HL-60 (cell line): ENCODE measurements at regions not wholly inside any gene's neighbourhood (a gene's known extent, or its start where the extent isn't known, plus 50 kb on each side); places are given as distances from the start of the nearest gene placed in this dataset.

ENCODE experiments used
- DNase-seq, 2 experiments: peaks; one replicate each; pipeline ENCODE4 v3.0.0-alpha.2; 2010 to 2020; ENCODE audit warnings: low read depth in 1 of 2, low spot score in 1 of 2
- H3K27ac ChIP-seq: fragments of 250-450 bp; sonication (Bioruptor Pico); replicated peaks from 2 replicates; pipeline ENCODE4 v1.5.1; 2020; ENCODE audit warnings: mild to moderate bottlenecking, moderate library complexity
- H3K27me3 ChIP-seq: fragments of 250-450 bp; sonication (Bioruptor Pico); 2 replicates; pipeline ENCODE4 v1.5.1; 2021; ENCODE audit warnings: mild to moderate bottlenecking, moderate library complexity; ENCODE audit not compliant: insufficient read depth, poor library complexity, severe bottlenecking
- H3K4me3 ChIP-seq: replicated peaks from 2 replicates; pipeline ENCODE4 v1.5.1; 2011; ENCODE audit warnings: mild to moderate bottlenecking, control low read depth, low read length; ENCODE audit not compliant: insufficient read depth
- GABPA ChIP-seq: IDR thresholded peaks from 2 replicates; pipeline ENCODE4 v1.6.1; 2012; ENCODE audit warnings: low read depth
- POLR2AphosphoS5 ChIP-seq: IDR thresholded peaks from 2 replicates; pipeline ENCODE4 v1.6.1; 2012; ENCODE audit warnings: low read depth
- SPI1 ChIP-seq: IDR thresholded peaks from 2 replicates; pipeline ENCODE4 v1.6.1; 2012; ENCODE audit warnings: low read depth, mild to moderate bottlenecking, borderline replicate concordance
- TF ChIP-seq, protein P1 (sequence below): IDR thresholded peaks from 2 replicates; pipeline ENCODE4 v1.6.1; 2012; ENCODE audit warnings: low read depth; ENCODE audit not compliant: insufficient replicate concordance
- TF ChIP-seq, protein P2 (sequence below): IDR thresholded peaks from one replicate; pipeline ENCODE4 v1.5.1; 2011; ENCODE audit warnings: low read length, control low read depth, inconsistent platforms; ENCODE audit not compliant: insufficient read depth

DNA sequence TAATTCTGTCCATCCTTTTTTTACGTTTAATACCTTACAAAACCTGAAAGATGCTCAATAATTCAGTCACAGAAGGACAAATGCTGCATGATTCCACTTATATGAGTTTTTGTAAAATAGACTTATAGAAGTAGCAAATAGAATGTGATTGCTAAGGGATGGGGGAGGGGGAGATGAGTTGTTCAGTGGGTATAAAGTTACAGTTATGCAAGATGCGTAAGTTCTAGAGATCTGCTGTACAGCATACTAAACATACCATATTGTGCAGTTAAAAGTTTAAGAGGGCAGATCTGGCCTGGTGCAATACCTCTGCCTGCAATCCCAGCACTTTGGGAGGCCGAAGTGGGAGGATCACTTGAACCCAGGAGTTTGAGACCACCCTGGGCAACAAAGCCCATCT, 78.8 kb downstream of the TET3 start:
- DNase-seq, result no peak
- Histone ChIP-seq H3K27me3 (no peaks in the 10 kb centered on the region), H3K4me3 (no peak overlapping the region), H3K27ac (no peak overlapping the region)
- TF ChIP-seq GABPA, result no peak
- TF ChIP-seq, protein P1, sequence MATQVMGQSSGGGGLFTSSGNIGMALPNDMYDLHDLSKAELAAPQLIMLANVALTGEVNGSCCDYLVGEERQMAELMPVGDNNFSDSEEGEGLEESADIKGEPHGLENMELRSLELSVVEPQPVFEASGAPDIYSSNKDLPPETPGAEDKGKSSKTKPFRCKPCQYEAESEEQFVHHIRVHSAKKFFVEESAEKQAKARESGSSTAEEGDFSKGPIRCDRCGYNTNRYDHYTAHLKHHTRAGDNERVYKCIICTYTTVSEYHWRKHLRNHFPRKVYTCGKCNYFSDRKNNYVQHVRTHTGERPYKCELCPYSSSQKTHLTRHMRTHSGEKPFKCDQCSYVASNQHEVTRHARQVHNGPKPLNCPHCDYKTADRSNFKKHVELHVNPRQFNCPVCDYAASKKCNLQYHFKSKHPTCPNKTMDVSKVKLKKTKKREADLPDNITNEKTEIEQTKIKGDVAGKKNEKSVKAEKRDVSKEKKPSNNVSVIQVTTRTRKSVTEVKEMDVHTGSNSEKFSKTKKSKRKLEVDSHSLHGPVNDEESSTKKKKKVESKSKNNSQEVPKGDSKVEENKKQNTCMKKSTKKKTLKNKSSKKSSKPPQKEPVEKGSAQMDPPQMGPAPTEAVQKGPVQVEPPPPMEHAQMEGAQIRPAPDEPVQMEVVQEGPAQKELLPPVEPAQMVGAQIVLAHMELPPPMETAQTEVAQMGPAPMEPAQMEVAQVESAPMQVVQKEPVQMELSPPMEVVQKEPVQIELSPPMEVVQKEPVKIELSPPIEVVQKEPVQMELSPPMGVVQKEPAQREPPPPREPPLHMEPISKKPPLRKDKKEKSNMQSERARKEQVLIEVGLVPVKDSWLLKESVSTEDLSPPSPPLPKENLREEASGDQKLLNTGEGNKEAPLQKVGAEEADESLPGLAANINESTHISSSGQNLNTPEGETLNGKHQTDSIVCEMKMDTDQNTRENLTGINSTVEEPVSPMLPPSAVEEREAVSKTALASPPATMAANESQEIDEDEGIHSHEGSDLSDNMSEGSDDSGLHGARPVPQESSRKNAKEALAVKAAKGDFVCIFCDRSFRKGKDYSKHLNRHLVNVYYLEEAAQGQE, result no peak
- TF ChIP-seq SPI1, result no peak
- TF ChIP-seq POLR2AphosphoS5, result no peak
- TF ChIP-seq, protein P2, sequence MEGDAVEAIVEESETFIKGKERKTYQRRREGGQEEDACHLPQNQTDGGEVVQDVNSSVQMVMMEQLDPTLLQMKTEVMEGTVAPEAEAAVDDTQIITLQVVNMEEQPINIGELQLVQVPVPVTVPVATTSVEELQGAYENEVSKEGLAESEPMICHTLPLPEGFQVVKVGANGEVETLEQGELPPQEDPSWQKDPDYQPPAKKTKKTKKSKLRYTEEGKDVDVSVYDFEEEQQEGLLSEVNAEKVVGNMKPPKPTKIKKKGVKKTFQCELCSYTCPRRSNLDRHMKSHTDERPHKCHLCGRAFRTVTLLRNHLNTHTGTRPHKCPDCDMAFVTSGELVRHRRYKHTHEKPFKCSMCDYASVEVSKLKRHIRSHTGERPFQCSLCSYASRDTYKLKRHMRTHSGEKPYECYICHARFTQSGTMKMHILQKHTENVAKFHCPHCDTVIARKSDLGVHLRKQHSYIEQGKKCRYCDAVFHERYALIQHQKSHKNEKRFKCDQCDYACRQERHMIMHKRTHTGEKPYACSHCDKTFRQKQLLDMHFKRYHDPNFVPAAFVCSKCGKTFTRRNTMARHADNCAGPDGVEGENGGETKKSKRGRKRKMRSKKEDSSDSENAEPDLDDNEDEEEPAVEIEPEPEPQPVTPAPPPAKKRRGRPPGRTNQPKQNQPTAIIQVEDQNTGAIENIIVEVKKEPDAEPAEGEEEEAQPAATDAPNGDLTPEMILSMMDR, result no peak

DNA sequence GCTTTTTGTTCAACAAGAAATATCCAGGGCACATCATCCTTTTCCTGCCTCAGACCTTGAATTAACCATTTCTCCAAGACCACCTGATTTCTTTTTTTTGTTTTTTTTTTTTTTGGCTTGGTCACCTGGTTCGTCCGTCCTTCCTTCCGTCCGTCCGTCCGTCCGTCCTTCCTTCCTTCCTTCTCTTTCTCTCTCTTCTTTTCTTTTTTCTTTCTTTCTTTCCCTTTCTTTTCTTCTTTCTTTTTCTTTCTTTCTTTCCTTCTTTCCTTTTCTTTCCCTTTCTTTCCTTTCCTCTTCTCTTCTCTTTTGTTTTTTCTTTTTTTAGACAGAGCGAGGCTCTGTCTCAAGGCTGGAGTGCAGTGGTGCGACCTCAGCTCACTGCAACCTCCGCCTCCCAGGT, 80.7 kb downstream of the TET3 start:
- TF ChIP-seq GABPA (no peak), SPI1 (no peak), POLR2AphosphoS5 (no peak)
- TF ChIP-seq, protein P2, result no peak
- TF ChIP-seq, protein P1, result no peak
- no peak for DNase-seq
- Histone ChIP-seq H3K4me3 (no peak overlapping the region), H3K27me3 (no peaks in the 10 kb centered on the region), H3K27ac (no peak overlapping the region)

DNA sequence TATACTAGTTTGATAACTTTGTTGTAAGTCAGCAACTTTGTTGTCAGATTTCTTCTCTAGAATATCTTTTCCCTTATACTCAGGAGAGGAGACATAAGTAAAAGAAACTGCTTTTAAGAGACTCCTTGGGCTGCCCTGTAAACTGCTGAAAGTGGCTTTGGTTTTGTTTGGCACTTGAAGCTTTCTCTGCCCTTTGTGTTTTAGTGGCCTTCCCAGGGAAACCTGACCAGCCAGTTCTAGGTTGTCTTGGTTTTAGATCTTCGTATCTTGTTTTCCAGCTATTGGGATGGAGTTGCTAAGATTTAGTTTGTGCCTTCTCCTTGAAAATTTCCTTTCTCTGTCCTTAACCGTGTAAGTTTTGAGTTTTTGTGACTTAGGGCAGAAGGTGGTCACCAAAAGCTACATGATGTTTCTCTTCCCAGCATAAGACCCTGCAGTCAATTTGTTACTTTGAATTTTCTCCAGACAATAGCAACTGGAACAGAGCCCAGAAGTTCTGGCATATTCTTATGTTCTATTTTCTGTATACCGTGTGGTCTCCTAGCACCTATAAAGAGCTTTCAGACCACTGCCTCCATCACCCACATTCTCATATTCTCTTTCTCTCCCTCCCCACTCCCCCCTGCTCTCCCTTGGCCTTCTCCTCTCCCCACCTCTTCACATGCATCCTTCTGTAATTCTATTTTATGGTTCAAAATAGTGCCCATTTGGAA, 81.1 kb downstream of the BOLA3 start:
- DNase-seq, result no peak
- TF ChIP-seq POLR2AphosphoS5 (no peak), GABPA (no peak), SPI1 (no peak)
- TF ChIP-seq, protein P1, result no peak
- TF ChIP-seq, protein P2, result no peak
- H3K4me3 ChIP-seq, result no peak overlapping the region
- no peaks in the 10 kb centered on the region for H3K27me3 ChIP-seq
- no peak overlapping the region for H3K27ac ChIP-seq
